GM13977 (cell line): ENCODE measurements at regions not wholly inside any gene's neighbourhood (a gene's known extent, or its start where the extent isn't known, plus 50 kb on each side); places are given as distances from the start of the nearest gene placed in this dataset.

Experiments used
- DNase-seq: peaks from one replicate; pipeline ENCODE4 v3.0.0; 2012; ENCODE audit warnings: low spot score
- CTCF ChIP-seq: IDR thresholded peaks from 2 replicates; pipeline ENCODE4 v1.5.1; 2012; ENCODE audit warnings: mild to moderate bottlenecking, control low read depth; ENCODE audit not compliant: insufficient read depth; ENCODE audit errors: extremely low read depth, missing control alignments
- in situ Hi-C: fragments of 300-500 bp; cut with MboI; formaldehyde crosslinking; loops from one replicate; pipeline ENCODE4 v1.12.0; 2022; ENCODE audit warnings: low sequenced_read_pairs, low pct_unique_long_range_greater_than_20kb, mixed read lengths, inconsistent platforms; ENCODE audit not compliant: unreplicated experiment

- no peak for DNase-seq
- TF ChIP-seq CTCF = no peak
- in situ Hi-C loops = no loop called here
Observed at GRCh38 chr17:14959106-14959648, 305.9 kb downstream of the PMP22 start.

DNA sequence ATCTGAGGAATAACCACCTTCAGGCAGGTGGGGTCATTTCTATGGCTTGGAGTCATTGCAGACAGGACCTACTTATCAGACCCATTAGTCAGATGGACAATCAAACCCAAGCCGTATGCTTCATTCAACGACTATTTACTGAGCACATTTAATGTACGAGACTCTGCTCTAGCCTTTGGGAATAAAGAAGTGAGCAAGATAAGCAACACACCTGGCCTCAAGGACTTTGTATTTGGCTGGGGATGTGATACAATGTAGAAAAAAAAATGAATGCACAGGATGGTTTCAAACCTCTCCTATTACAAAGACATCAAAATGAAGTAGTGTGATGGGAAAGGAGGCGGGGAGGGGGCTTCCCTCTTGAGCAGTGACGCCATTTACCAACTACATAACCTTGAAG is 311.7 kb downstream of the PMP22 start:
- in situ Hi-C loops = no loop called here
- no peak for TF ChIP-seq CTCF
- no peak for DNase-seq

DNA sequence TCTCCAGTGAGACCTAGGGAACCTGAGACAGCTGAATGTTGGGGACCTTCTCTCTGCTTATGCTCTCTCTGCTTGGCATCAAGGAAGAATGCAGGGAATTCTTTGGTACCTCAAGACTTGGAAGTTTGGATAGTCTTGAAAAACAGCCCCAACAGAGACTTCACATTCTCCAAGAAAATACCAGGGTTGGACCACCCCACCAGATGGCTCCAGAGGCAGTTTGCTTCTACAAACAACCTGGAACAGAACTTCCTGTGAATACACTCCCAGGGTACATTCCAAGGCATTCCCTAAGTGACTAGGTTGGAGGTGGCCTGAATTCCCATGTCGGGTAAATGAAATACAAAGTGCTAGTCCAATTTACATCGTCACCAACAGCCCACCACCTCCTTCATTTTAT is 314.4 kb downstream of the PMP22 start:
- in situ Hi-C loops = no loop called here
- DNase-seq = no peak
- TF ChIP-seq CTCF = no peak

- TF ChIP-seq CTCF = no peak
- no peak for DNase-seq
- in situ Hi-C loops = no loop called here
Observed at GRCh38 chr17:14950216-14950615, 314.9 kb downstream of the PMP22 start.

DNA sequence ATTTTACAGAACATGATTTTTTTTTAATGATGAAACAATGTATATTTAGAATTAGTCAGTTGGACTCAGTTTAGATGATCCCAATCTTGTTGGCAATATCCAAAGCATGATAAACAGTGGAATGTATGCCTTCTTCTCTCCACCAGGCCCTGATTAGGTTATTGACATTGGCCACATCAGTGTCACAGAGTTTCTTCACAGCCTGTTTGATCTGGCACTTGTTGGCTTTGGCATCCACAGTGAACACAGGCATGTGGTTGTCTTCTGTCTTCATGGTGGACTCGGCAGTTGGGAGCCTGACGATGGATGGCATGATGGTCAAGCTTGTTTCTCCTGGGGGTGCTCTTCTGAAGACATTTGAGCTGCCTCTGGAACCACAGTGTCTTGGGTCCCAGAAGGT is 317.5 kb downstream of the PMP22 start:
- no peak for TF ChIP-seq CTCF
- in situ Hi-C loops = loop anchor here (25.0 kb wide), 1 partner anchor 1360 kb away; no protein-coding TSS in a partner anchor
- DNase-seq = no peak

DNA sequence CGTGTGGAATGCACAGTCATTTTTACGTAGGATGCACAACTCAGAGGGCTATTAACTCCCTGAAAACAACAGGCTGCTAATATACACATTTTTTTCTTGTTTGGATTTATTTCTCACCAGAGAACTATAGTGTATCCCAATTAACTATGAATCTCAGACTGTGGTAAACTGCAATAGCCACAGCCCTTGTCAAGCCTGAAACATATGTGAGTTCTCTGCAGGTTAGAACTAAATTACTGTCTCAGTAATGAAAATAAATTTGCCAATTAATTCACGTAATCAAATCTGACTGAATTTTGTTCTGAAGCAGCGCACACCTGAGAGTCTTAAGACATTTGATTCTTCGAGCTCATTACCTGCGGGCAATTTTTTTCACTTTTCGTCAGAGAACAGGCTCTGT is 318.6 kb downstream of the PMP22 start:
- DNase-seq = no peak
- TF ChIP-seq CTCF = no peak
- in situ Hi-C loops = loop anchor here (25.0 kb wide), 1 partner anchor 1359 kb away; no protein-coding TSS in a partner anchor

DNA sequence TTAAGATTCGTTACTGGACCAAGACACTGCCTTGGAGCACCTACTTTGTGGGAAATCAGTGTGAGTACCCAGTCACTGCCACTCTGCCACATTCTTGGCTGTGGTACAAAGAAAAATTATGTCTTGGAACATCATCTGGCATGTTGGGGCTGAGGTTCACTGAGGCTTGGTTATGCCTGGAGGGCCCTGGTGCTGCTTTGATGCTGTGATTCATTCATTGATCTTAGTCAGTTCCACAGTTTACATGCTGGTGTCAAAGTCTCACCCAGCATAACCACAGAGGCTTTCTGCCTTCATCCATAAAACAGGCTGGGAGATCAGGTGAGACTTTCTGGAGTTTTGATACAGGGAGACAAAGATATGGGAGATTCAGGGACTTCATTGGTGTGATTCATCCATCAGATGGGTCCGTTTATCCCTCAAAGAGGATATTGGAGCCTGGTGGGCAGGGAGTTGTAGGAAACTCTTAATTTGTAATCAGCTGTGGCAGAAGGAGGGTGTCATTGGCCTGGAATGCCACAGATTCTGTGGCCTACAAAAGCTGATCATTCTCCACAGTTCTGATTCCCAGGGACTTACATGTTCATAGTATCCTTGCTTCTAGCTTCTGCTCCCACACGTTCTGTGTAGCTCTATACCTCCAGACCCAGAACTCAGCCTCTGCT is 322.5 kb downstream of the PMP22 start:
- DNase-seq = no peak
- TF ChIP-seq CTCF = no peak
- in situ Hi-C loops = loop anchor here (25.0 kb wide), 1 partner anchor 1355 kb away; no protein-coding TSS in a partner anchor
